Astrocyte (in vitro differentiated cells and primary cell): ENCODE measurements at regions not wholly inside any gene's neighbourhood (a gene's known extent, or its start where the extent isn't known, plus 50 kb on each side); places are given as distances from the start of the nearest gene placed in this dataset.
"Not testable (repeated sequence)": the region's sequence is repeated elsewhere in the genome, so short reads cannot be mapped to it uniquely, and the experiment has no call there.

Source experiments
- DNase-seq: peaks from one replicate; pipeline ENCODE4 v3.0.0-alpha.2; 2010; ENCODE audit warnings: low read depth
- FAIRE-seq: peaks from 2 replicates; lab custom pipeline; 2011; peaks lifted over from hg19 to GRCh38; lab: Jason Lieb, UNC
- H2AFZ ChIP-seq: 2 replicates; pipeline ENCODE4 v1.6.0; 2012; ENCODE audit warnings: low read depth, low read length, inconsistent platforms
- H3K27ac ChIP-seq: 2 replicates; pipeline ENCODE4 v1.5.1; 2011; ENCODE audit warnings: low read depth, low read length, inconsistent platforms
- H3K27me3 ChIP-seq: 2 replicates; pipeline ENCODE4 v1.6.0; 2011; ENCODE audit warnings: low read length, inconsistent platforms; ENCODE audit not compliant: insufficient read depth
- H3K36me3 ChIP-seq: 2 replicates; pipeline ENCODE4 v1.5.1; 2011; ENCODE audit warnings: low read length, inconsistent platforms; ENCODE audit not compliant: insufficient read depth
- H3K4me1 ChIP-seq: 2 replicates; pipeline ENCODE4 v1.5.1; 2011; ENCODE audit warnings: low read length, inconsistent platforms; ENCODE audit not compliant: insufficient read depth
- H3K4me2 ChIP-seq: 2 replicates; pipeline ENCODE4 v1.6.0; 2012; ENCODE audit warnings: low read length, inconsistent platforms
- H3K4me3 ChIP-seq: 2 replicates; pipeline ENCODE4 v1.5.1; 2011; ENCODE audit warnings: low read depth, mild to moderate bottlenecking, low read length, inconsistent platforms; ENCODE audit not compliant: insufficient read depth
- H3K79me2 ChIP-seq: 2 replicates; pipeline ENCODE4 v1.6.0; 2012; ENCODE audit warnings: mild to moderate bottlenecking, low read length, inconsistent platforms; ENCODE audit not compliant: insufficient read depth
- H3K9ac ChIP-seq: 2 replicates; pipeline ENCODE4 v1.6.0; 2012; ENCODE audit warnings: mild to moderate bottlenecking, low read length, inconsistent platforms
- H3K9me3 ChIP-seq: 2 replicates; pipeline ENCODE4 v1.5.1; 2012; ENCODE audit warnings: low read depth, mild to moderate bottlenecking, low read length, inconsistent platforms; ENCODE audit not compliant: insufficient read depth
- H4K20me1 ChIP-seq: 2 replicates; pipeline ENCODE4 v1.6.0; 2012; ENCODE audit warnings: low read length, inconsistent platforms; ENCODE audit not compliant: insufficient read depth
- H3K27ac Mint-ChIP-seq: one replicate; pipeline ENCODE4 v1.8.0; 2021; ENCODE audit warnings: mild to moderate bottlenecking, mixed read lengths; ENCODE audit not compliant: unreplicated experiment
- H3K27me3 Mint-ChIP-seq: one replicate; pipeline ENCODE4 v1.8.0; 2021; ENCODE audit warnings: low read depth, mixed read lengths; ENCODE audit not compliant: unreplicated experiment
- H3K36me3 Mint-ChIP-seq: one replicate; pipeline ENCODE4 v1.8.0; 2021; ENCODE audit warnings: low read depth, mixed read lengths; ENCODE audit not compliant: unreplicated experiment
- H3K4me1 Mint-ChIP-seq: one replicate; pipeline ENCODE4 v1.8.0; 2021; ENCODE audit warnings: low read depth, mixed read lengths; ENCODE audit not compliant: unreplicated experiment
- H3K4me3 Mint-ChIP-seq: one replicate; pipeline ENCODE4 v1.8.0; 2021; ENCODE audit warnings: mild to moderate bottlenecking, moderate library complexity, mixed read lengths; ENCODE audit not compliant: unreplicated experiment
- H3K9me3 Mint-ChIP-seq: one replicate; pipeline ENCODE4 v1.8.0; 2021; ENCODE audit warnings: mild to moderate bottlenecking, mixed read lengths; ENCODE audit not compliant: unreplicated experiment
- CTCF ChIP-seq: IDR thresholded peaks from 2 replicates; pipeline ENCODE4 v1.5.1; 2011; ENCODE audit warnings: low read depth, mild to moderate bottlenecking, inconsistent platforms, low read length, moderate library complexity; ENCODE audit not compliant: insufficient read depth
- EZH2 ChIP-seq: IDR thresholded peaks from 2 replicates; pipeline ENCODE4 v1.6.1; 2012; ENCODE audit warnings: mild to moderate bottlenecking, low read length, inconsistent platforms; ENCODE audit not compliant: insufficient read depth

GRCh38 chr10:109647627-109648026, 275.7 kb downstream of the XPNPEP1 start:
- Mint-ChIP-seq H3K4me3 (no peak overlapping the region), H3K27me3 (no peaks in the 10 kb centered on the region), H3K36me3 (no peaks in the 10 kb centered on the region), H3K4me1 (no peaks in the 10 kb centered on the region), H3K27ac (no peak overlapping the region), H3K9me3 (no peaks in the 10 kb centered on the region)
- no peaks in the 10 kb centered on the region for H3K36me3 ChIP-seq
- no peaks in the 10 kb centered on the region for H3K79me2 ChIP-seq
- H3K9me3 ChIP-seq, result no peaks in the 10 kb centered on the region
- H3K27ac ChIP-seq, result no peak overlapping the region
- H3K27me3 ChIP-seq, result no peaks in the 10 kb centered on the region
- H3K9ac ChIP-seq, result no peak overlapping the region
- DNase-seq, result no peak
- FAIRE-seq, result no peak
- TF ChIP-seq CTCF (no peak), EZH2 (no peak)
- H3K4me1 ChIP-seq, result no peaks in the 10 kb centered on the region
- H3K4me2 ChIP-seq, result no peak overlapping the region
- no peaks in the 10 kb centered on the region for H4K20me1 ChIP-seq
- H2AFZ ChIP-seq, result no peak overlapping the region
- H3K4me3 ChIP-seq, result no peak overlapping the region

- no peak for DNase-seq
- peaks cover 7% of the 10 kb centered on the region for H3K9me3 Mint-ChIP-seq
- H3K27me3 ChIP-seq, result no peaks in the 10 kb centered on the region
- H3K27ac ChIP-seq, result no peak overlapping the region
- no peaks in the 10 kb centered on the region for H3K27me3 Mint-ChIP-seq
- H3K36me3 ChIP-seq, result no peaks in the 10 kb centered on the region
- FAIRE-seq, result no peak
- H3K4me1 ChIP-seq, result no peaks in the 10 kb centered on the region
- H3K4me2 ChIP-seq, result no peak overlapping the region
- no peak overlapping the region for H2AFZ ChIP-seq
- H3K4me3 Mint-ChIP-seq, result no peak overlapping the region
- no peaks in the 10 kb centered on the region for H3K79me2 ChIP-seq
- H4K20me1 ChIP-seq, result no peaks in the 10 kb centered on the region
- H3K36me3 Mint-ChIP-seq, result no peaks in the 10 kb centered on the region
- H3K9ac ChIP-seq, result no peak overlapping the region
- H3K4me1 Mint-ChIP-seq, result no peaks in the 10 kb centered on the region
- TF ChIP-seq CTCF (no peak), EZH2 (no peak)
- H3K4me3 ChIP-seq, result no peak overlapping the region
- no peak overlapping the region for H3K27ac Mint-ChIP-seq
- H3K9me3 ChIP-seq, result no peaks in the 10 kb centered on the region
Observed at GRCh38 chr10:109633846-109634245, 289.5 kb downstream of the XPNPEP1 start.

- not testable (repeated sequence) for H3K27me3 ChIP-seq
Observed at GRCh38 chr10:109633017-109633416, 290.3 kb downstream of the XPNPEP1 start.

More at GRCh38 chr10:109633017-109633416, 290.3 kb downstream of the XPNPEP1 start:
- H3K36me3 Mint-ChIP-seq, H3K27me3 Mint-ChIP-seq, H3K9ac ChIP-seq, H4K20me1 ChIP-seq, H3K36me3 ChIP-seq, DNase-seq, H3K9me3 Mint-ChIP-seq, H3K4me1 ChIP-seq, H3K4me1 Mint-ChIP-seq, H2AFZ ChIP-seq, H3K4me2 ChIP-seq, H3K4me3 Mint-ChIP-seq, H3K27ac ChIP-seq, H3K4me3 ChIP-seq, H3K79me2 ChIP-seq, H3K9me3 ChIP-seq, FAIRE-seq, H3K27ac Mint-ChIP-seq: not testable (repeated sequence)
